C4-2B (cell line): ENCODE measurements at regions not wholly inside any gene's neighbourhood (a gene's known extent, or its start where the extent isn't known, plus 50 kb on each side); places are given as distances from the start of the nearest gene placed in this dataset.

Source experiments
- CTCF ChIP-seq: fragments of 450-650 bp; conservative IDR thresholded peaks from 2 replicates; pipeline ENCODE4 v1.5.1; 2017; ENCODE audit warnings: mild to moderate bottlenecking
- ZFX ChIP-seq: fragments of 450-650 bp; IDR thresholded peaks from 2 replicates; pipeline ENCODE4 v1.6.1; 2017

GRCh38 chr18:8958660-8959059 lies 143.8 kb upstream of the NDUFV2 start:
- TF ChIP-seq CTCF (no peak), ZFX (no peak)
